ENCODE measurements at regions not wholly inside any gene's neighbourhood (a gene's known extent, or its start where the extent isn't known, plus 50 kb on each side); places are given as distances from the start of the nearest gene placed in this dataset.

DNA sequence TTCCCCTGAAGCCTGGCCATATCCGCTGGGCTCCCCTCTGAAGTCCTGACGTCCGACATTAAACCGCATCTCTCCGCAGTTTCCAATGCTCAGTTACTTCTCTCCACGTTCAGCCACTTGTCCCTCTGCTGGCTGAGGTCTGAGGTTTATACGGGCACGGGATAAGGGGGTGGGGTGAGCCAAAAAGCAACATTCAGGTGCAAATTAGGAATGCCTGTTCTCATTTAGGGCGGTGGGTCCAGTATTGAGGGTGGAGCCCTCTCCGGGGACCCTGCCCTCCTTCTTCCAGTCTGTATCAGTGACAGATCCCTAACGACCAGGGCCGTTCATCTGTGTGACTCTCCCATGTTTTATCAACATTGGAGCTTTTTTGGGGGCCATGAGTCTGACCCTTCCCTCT, 1454.4 kb downstream of the HACE1 start:
- H3K27ac ChIP-seq, result no peak overlapping the region
- H3K4me1 ChIP-seq (ENCODE audit: low read depth), result no peaks in the 10 kb centered on the region
- no peaks in the 10 kb centered on the region for H3K9me3 ChIP-seq (ENCODE audit: low read depth)
- no peaks in the 10 kb centered on the region for H3K27me3 ChIP-seq
- no peaks in the 10 kb centered on the region for H3K36me3 ChIP-seq
- no peak overlapping the region for H3K4me3 ChIP-seq
- DNase-seq (ENCODE audit: low read depth in 1 of 2, low spot score in 1 of 2), result no peak
- TF ChIP-seq, protein P1, sequence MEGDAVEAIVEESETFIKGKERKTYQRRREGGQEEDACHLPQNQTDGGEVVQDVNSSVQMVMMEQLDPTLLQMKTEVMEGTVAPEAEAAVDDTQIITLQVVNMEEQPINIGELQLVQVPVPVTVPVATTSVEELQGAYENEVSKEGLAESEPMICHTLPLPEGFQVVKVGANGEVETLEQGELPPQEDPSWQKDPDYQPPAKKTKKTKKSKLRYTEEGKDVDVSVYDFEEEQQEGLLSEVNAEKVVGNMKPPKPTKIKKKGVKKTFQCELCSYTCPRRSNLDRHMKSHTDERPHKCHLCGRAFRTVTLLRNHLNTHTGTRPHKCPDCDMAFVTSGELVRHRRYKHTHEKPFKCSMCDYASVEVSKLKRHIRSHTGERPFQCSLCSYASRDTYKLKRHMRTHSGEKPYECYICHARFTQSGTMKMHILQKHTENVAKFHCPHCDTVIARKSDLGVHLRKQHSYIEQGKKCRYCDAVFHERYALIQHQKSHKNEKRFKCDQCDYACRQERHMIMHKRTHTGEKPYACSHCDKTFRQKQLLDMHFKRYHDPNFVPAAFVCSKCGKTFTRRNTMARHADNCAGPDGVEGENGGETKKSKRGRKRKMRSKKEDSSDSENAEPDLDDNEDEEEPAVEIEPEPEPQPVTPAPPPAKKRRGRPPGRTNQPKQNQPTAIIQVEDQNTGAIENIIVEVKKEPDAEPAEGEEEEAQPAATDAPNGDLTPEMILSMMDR (IDR thresholded peaks at IDR 0.05; ENCODE audit: low read depth, low read length), result no peak

DNA sequence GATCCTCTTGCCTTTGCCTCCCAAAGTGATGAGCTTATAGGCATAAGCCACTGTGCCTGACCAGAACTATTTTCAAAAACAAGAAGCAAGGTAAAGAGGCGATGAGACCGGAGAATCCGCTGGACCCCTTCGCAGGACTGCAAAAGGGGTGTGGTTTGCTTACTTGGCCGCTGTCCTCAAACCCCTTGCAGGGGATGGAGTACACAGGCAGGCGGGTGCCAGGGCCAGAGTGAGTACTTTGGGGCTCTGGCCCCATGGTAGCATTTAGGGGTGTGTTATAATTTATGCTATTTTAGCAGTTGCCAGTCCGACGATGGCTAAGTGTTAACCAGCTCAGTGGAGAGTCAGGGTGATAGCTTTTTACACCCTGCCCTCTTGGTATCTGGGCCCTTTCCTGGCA, 1454.9 kb downstream of the HACE1 start:
- Histone ChIP-seq H3K27me3 (no peaks in the 10 kb centered on the region), H3K36me3 (no peaks in the 10 kb centered on the region), H3K4me1 (ENCODE audit: low read depth) (no peaks in the 10 kb centered on the region), H3K9me3 (ENCODE audit: low read depth) (no peaks in the 10 kb centered on the region), H3K4me3 (no peak overlapping the region), H3K27ac (no peak overlapping the region)
- no peak for DNase-seq (ENCODE audit: low read depth in 1 of 2, low spot score in 1 of 2)
- TF ChIP-seq, protein P1 (IDR thresholded peaks at IDR 0.05; ENCODE audit: low read depth, low read length), result no peak

GRCh38 chr6:103396768-103397167, 1463.0 kb downstream of the HACE1 start:
- no peaks in the 10 kb centered on the region for H3K36me3 ChIP-seq
- no peak for DNase-seq (ENCODE audit: low read depth in 1 of 2, low spot score in 1 of 2)

DNA sequence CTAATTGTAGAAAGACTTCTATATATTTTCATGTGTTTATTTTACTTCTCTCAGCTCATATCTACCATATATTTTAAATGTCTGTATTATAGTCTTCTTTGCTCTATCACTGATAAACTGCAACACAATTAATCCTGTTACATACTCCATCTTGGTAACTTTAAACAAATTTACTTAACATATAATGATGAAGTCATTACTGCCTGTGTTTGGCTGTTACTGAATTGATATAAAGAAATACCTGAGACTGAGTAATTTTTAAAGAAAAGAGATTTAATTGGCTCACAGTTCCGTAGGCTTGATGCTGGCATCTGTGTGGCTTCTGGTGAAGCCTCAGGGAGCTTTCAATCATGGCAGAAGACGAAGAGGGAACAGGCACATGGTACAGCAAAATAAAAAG, 1480.4 kb downstream of the HACE1 start:
- H3K27ac ChIP-seq, result no peak overlapping the region
- TF ChIP-seq, protein P1 (IDR thresholded peaks at IDR 0.05; ENCODE audit: low read depth, low read length), result no peak
- H3K4me1 ChIP-seq (ENCODE audit: low read depth), result no peaks in the 10 kb centered on the region
- no peaks in the 10 kb centered on the region for H3K36me3 ChIP-seq
- no peaks in the 10 kb centered on the region for H3K27me3 ChIP-seq
- H3K4me3 ChIP-seq, result no peak overlapping the region
- DNase-seq (ENCODE audit: low read depth in 1 of 2, low spot score in 1 of 2), result no peak
- H3K9me3 ChIP-seq (ENCODE audit: low read depth), result peaks cover 1% of the 10 kb centered on the region

More at GRCh38 chr6:103396768-103397167, 1463.0 kb downstream of the HACE1 start:
- Histone ChIP-seq H3K4me3 (no peak overlapping the region), H3K9me3 (ENCODE audit: low read depth) (no peaks in the 10 kb centered on the region), H3K4me1 (ENCODE audit: low read depth) (no peaks in the 10 kb centered on the region), H3K27me3 (no peaks in the 10 kb centered on the region), H3K27ac (no peak overlapping the region)
- TF ChIP-seq, protein P1 (IDR thresholded peaks at IDR 0.05; ENCODE audit: low read depth, low read length), result no peak

- no peak for DNase-seq (ENCODE audit: low read depth in 1 of 2, low spot score in 1 of 2)
- TF ChIP-seq, protein P1 (IDR thresholded peaks at IDR 0.05; ENCODE audit: low read depth, low read length), result no peak
- no peak overlapping the region for H3K27ac ChIP-seq
- no peaks in the 10 kb centered on the region for H3K36me3 ChIP-seq
- no peak overlapping the region for H3K4me3 ChIP-seq
- no peaks in the 10 kb centered on the region for H3K27me3 ChIP-seq
- H3K9me3 ChIP-seq (ENCODE audit: low read depth), result no peaks in the 10 kb centered on the region
- H3K4me1 ChIP-seq (ENCODE audit: low read depth), result no peaks in the 10 kb centered on the region
These were observed 1492.5 kb downstream of the HACE1 start for GRCh38 chr6:103367212-103367611.

DNA sequence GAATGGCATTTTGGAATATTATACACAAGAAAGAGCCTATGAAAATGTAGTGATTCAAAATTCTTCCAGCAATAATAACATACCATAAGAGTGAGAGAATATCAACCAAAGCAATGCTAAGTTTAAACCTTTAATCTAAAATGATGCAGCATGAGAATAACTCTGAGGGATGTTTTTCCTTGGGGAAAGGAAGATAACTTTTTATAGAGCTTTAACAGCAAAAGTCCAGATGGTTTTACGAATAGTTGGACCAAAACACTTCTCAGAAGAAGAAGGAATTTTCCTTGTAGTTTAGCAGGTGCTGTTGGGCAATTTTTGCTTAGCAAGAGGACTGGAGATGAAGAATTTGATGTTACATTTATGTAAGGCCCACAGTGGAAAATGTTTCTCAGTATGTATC, 1503.2 kb downstream of the HACE1 start:
- Histone ChIP-seq H3K4me3 (no peak overlapping the region), H3K4me1 (ENCODE audit: low read depth) (no peaks in the 10 kb centered on the region), H3K36me3 (no peaks in the 10 kb centered on the region), H3K9me3 (ENCODE audit: low read depth) (no peaks in the 10 kb centered on the region), H3K27me3 (no peaks in the 10 kb centered on the region), H3K27ac (no peak overlapping the region)
- no peak for DNase-seq (ENCODE audit: low read depth in 1 of 2, low spot score in 1 of 2)
- TF ChIP-seq, protein P1 (IDR thresholded peaks at IDR 0.05; ENCODE audit: low read depth, low read length), result no peak
